Lung (tissue), 11 donors: ENCODE measurements at regions not wholly inside any gene's neighbourhood (a gene's known extent, or its start where the extent isn't known, plus 50 kb on each side); places are given as distances from the start of the nearest gene placed in this dataset.
A peak's percentile ranks its signal among the peaks of the same experiment; 100 is the strongest.
"Not testable (repeated sequence)": the region's sequence is repeated elsewhere in the genome, so short reads cannot be mapped to it uniquely, and the experiment has no call there.

Source experiments
- ATAC-seq: fragments of 200-7000 bp; cut with Tn5 transposase; one replicate; pipeline ENCODE4 v1.9.1; 2020; ENCODE audit warnings: moderate number of reproducible peaks; ENCODE audit not compliant: insufficient read depth, low FRiP score
- DNase-seq, 3 donors: peaks; one replicate each; pipeline ENCODE4 v3.0.0-alpha.2; 2013 to 2017
- H3K27ac ChIP-seq, 2 donors: one replicate each; pipeline ENCODE4 v1.5.1; 2013; ENCODE audit warnings: mild to moderate bottlenecking in 2 of 2, moderate library complexity in 2 of 2, control low read depth in 1 of 2, inconsistent platforms in 1 of 2, low read depth in 1 of 2, low read length in 1 of 2
- H3K27me3 ChIP-seq, 3 donors: one replicate each; pipeline ENCODE4 v1.5.1; 2013; ENCODE audit warnings: low read length in 2 of 3; ENCODE audit not compliant: control insufficient read depth in 3 of 3, insufficient read depth in 3 of 3
- H3K36me3 ChIP-seq, 4 donors: one replicate each; pipeline ENCODE4 v1.5.1; 2013; ENCODE audit warnings: low read length in 4 of 4, mild to moderate bottlenecking in 1 of 4, moderate library complexity in 1 of 4; ENCODE audit not compliant: control insufficient read depth in 4 of 4, insufficient read depth in 4 of 4
- H3K4me1 ChIP-seq, 5 donors: one replicate each; pipeline ENCODE4 v1.5.1; 2013; ENCODE audit warnings: low read length in 5 of 5, mild to moderate bottlenecking in 2 of 5, moderate library complexity in 1 of 5; ENCODE audit not compliant: control insufficient read depth in 5 of 5, insufficient read depth in 5 of 5
- H3K4me3 ChIP-seq: one replicate; pipeline ENCODE4 v1.5.1; 2013; ENCODE audit warnings: mild to moderate bottlenecking, control low read depth, moderate library complexity
- H3K9ac ChIP-seq, 2 donors: one replicate each; pipeline ENCODE4 v1.5.1; 2013; ENCODE audit warnings: low read length in 2 of 2, control low read depth in 1 of 2; ENCODE audit not compliant: insufficient read depth in 1 of 2
- H3K9me3 ChIP-seq, 4 donors: one replicate each; pipeline ENCODE4 v1.5.1; 2013; ENCODE audit warnings: low read length in 3 of 4, mild to moderate bottlenecking in 1 of 4, moderate library complexity in 1 of 4; ENCODE audit not compliant: control insufficient read depth in 4 of 4, insufficient read depth in 3 of 4
- WGBS, 2 donors: extraction: QIAGEN DNeasy Blood & Tissue Kit; methylation state at CpG; one replicate each; pipeline ENCODE4 v1.1.7; 2013; 5-methylcytosine and 5-hydroxymethylcytosine counted together
- TF ChIP-seq, protein P1 (sequence below): IDR thresholded peaks from 2 replicates; pipeline ENCODE4 v1.5.1; 2012; ENCODE audit warnings: mild to moderate bottlenecking; ENCODE audit errors: control extremely low read depth, extremely low read depth
- donor health status: control.
- donor health status: control.
- donor health status: Bipolar disorder and iron deficiency.
- donor health status: healthy.
- donor health status: DM: yes; HTN: yes; CAD: no.

DNA sequence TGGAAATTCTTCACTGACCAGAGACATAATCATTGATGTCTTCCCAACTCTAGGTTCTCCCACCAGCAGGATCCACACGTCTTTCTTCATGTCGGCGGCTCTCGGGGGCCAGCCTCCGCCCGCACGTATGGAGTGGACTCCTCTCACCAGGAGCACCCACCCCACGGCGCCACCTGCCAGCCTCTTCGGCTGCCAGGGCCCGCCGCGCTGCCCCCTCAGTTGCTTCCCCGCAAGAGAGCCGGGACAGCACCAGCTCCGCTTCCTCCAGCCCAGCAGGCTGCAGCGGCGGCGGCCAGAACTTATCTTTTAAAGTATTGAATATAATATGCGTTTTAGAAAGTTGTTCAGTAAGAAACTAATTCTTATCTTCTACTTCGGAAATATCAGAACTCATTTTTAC lies 273.5 kb downstream of the LIPI start:
- no peaks in the 10 kb centered on the region for H3K4me1 ChIP-seq
- DNase-seq (no peak), ATAC-seq (no peak)
- peaks cover 0 to 11% (median 0%) of the 10 kb centered on the region in 4 donors for H3K9me3 ChIP-seq
- H3K36me3 ChIP-seq, result no peaks in the 10 kb centered on the region
- H3K27me3 ChIP-seq, result no peaks in the 10 kb centered on the region
- no peak overlapping the region for H3K9ac ChIP-seq
- WGBS, 2 donors, result 92 to 93% methylated on average over 21 of the region's 21 CpGs
- TF ChIP-seq, protein P1, sequence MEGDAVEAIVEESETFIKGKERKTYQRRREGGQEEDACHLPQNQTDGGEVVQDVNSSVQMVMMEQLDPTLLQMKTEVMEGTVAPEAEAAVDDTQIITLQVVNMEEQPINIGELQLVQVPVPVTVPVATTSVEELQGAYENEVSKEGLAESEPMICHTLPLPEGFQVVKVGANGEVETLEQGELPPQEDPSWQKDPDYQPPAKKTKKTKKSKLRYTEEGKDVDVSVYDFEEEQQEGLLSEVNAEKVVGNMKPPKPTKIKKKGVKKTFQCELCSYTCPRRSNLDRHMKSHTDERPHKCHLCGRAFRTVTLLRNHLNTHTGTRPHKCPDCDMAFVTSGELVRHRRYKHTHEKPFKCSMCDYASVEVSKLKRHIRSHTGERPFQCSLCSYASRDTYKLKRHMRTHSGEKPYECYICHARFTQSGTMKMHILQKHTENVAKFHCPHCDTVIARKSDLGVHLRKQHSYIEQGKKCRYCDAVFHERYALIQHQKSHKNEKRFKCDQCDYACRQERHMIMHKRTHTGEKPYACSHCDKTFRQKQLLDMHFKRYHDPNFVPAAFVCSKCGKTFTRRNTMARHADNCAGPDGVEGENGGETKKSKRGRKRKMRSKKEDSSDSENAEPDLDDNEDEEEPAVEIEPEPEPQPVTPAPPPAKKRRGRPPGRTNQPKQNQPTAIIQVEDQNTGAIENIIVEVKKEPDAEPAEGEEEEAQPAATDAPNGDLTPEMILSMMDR, result no peak
- H3K27ac ChIP-seq, result no peak overlapping the region
- H3K4me3 ChIP-seq, result no peak overlapping the region

DNA sequence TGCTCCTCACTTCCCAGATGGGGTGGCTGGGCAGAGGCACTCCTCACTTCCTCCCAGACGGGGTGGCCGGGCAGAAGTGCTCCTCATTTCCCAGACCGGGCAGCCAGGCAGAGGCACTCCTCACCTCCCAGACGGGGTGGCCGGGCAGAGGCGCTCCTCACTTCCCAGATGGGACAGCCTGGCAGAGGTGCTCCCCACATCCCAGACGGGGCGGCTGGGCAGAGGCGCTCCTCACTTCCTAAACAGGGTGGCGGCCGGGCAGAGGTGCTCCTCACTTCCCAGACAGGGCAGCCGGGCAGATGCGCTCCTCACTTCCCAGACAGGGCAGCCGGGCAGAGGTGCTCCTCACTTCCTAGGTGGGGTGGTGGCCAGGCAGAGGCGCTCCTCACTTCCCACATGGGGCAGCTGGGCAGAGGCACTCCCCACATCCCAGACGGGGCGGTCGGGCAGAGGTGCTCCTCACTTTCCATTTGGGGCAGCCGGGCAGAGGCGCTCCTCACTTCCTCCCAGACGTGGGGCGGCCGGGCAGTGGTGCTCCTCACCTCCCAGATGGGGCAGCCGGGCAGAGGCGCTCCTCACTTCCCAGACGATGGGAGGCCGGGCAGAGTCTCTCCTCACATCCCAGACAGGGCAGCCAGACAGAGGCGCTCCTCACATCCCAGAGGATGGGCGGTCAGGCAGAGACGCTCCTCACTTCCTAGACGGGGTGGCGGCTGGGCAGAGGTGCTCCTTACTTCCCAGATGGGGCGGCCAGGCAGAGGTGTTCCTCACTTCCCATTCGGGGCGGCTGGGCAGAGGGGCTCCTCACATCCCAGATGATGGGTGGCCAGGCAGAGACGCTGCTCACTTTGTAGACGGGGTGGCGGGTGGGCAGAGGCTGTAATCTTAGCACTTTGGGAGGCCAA lies 274.5 kb downstream of the LIPI start:
- not testable (repeated sequence) for ATAC-seq, H3K36me3 ChIP-seq, H3K27ac ChIP-seq, H3K27me3 ChIP-seq, H3K4me1 ChIP-seq, H3K9ac ChIP-seq, H3K4me3 ChIP-seq
- WGBS, 2 donors, result 95% methylated on average over 36 to 38 of the region's 38 CpGs
- peak in 1 of 3 donors; percentile 8 for DNase-seq
- peaks cover 0 to 11% (median 0%) of the 10 kb centered on the region in 4 donors for H3K9me3 ChIP-seq

DNA sequence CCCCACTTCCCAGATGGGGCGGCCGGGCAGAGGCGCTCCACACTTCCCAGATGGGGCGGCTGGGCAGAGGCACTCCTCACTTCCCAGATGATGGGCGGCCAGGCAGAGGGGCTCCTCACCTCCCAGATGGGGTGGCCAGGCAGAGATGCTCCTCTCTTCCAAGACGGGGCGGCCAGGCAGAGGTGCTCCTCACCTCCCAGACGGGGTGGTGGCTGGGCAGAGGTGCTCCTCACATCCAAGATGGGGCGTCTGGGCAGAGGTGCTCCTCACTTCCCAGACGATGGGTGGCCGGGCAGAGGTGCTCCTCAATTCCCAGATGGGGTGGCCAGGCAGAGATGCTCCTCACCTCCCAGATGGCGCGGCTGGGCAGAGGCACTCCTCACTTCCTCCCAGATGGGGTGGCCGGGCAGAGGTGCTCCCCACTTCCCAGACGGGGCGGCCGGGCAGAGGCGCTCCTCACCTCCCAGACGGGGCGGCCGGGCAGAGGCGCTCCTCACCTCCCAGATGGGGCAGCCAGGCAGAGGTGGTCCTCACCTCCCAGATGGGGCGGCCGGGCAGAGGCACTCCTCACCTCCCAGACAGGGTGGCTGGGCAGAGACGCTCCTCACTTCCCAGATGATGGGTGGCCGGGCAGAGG lies 275.2 kb downstream of the LIPI start:
- ATAC-seq, H3K4me1 ChIP-seq, H3K27ac ChIP-seq, H3K4me3 ChIP-seq, H3K36me3 ChIP-seq, H3K27me3 ChIP-seq, H3K9ac ChIP-seq, DNase-seq: not testable (repeated sequence)
- WGBS, 2 donors, result 91 to 94% methylated on average over 26 of the region's 26 CpGs
- peaks cover 0 to 11% (median 0%) of the 10 kb centered on the region in 4 donors for H3K9me3 ChIP-seq

DNA sequence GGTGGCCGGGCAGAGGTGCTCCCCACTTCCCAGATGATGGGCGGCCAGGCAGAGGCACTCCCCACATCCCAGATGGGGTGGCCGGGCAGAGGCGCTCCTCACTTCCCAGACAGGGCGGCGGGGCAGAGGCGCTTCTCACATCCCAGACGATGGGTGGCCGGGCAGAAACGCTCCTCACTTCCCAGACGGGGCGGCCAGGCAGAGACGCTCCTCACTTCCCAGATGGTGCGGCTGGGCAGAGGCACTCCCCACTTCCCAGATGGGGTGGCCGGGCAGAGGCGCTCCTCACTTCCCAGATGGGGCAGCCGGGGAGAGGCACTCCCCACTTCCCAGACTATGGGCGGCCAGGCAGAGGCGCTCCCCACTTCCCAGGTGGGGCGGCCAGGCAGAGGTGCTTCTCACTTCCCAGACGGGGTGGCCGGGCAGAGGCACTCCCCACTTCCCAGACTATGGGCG lies 275.8 kb downstream of the LIPI start:
- peaks cover 0 to 11% (median 0%) of the 10 kb centered on the region in 4 donors for H3K9me3 ChIP-seq
- not testable (repeated sequence) for H3K4me1 ChIP-seq, H3K27ac ChIP-seq, H3K9ac ChIP-seq, ATAC-seq, DNase-seq, H3K4me3 ChIP-seq, H3K27me3 ChIP-seq, H3K36me3 ChIP-seq
- WGBS, 2 donors, result 95 to 96% methylated on average over 18 to 23 of the region's 23 CpGs

DNA sequence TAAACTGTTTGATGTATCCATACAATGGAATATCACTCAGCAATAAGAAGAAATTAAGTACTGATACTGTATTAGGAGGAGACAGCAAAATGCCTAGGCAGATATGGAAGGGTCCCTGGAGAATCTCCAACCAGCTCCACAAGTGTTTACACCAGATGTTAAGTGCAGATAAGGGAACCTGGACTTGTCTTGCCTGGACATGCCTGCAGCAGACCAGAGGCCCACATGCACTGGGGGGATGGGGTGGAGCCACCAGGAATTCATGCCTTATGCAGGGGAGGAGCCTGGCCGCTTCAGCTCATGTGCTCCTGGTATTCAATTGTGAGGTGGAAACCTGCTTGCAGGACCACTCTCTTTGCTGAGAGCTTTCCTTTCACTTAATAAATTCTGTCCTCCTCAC lies 287.6 kb downstream of the LIPI start:
- H3K27ac ChIP-seq, ATAC-seq, H3K9me3 ChIP-seq, H3K4me3 ChIP-seq, H3K4me1 ChIP-seq, H3K36me3 ChIP-seq, DNase-seq, H3K27me3 ChIP-seq, H3K9ac ChIP-seq: not testable (repeated sequence)
- WGBS, 2 donors, result 80 to 88% methylated on average over 1 of the region's 1 CpG

DNA sequence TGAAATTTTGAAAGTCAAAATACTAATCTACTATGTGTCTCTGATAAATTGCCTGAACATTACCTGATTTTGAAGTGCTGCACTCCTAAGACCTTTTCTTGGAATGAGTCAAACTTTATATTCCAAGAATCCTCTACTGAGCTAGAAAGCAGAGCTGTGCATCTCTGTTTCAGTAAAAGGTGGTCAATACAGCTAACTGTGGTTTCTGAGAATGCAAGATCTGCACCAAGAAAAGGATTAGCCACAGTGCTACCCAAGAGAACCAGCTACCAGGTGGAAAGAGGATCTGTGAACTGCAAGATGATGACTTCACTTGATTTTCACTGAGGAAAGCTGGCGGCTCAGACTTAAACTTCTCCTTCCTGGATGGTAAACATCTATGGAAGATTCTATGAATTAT lies 289.3 kb downstream of the LIPI start:
- not testable (repeated sequence) for H3K36me3 ChIP-seq, H3K9me3 ChIP-seq, H3K4me1 ChIP-seq, H3K9ac ChIP-seq, H3K27ac ChIP-seq, H3K4me3 ChIP-seq, H3K27me3 ChIP-seq, DNase-seq, ATAC-seq
- 72 to 88% methylated on average over 1 of the region's 1 CpG for WGBS, 2 donors

DNA sequence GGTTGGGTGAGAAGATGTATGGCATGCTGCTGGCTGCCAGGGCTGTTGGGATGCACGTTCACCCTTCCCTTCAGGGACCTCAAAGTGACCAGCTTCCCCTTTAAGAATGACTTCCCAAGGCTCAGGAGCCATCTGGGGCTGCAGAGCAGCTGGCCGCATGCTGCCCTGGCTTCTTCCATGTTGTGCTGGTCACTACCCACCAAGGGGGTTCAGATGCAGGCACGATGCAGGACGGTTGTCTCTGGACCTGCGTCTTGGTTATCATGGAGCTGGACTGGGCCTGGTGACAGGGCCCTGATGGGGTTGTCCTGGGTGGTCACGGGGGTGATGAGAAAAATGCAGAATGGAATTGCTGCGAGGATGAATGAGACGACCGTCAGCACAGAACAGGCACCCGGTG lies 297.8 kb downstream of the POTED start:
- not testable (repeated sequence) for H3K36me3 ChIP-seq, DNase-seq, H3K4me1 ChIP-seq, ATAC-seq, H3K9ac ChIP-seq, H3K27me3 ChIP-seq, H3K4me3 ChIP-seq, H3K27ac ChIP-seq, H3K9me3 ChIP-seq
- 56 to 78% methylated on average over 4 to 6 of the region's 10 CpGs for WGBS, 2 donors
